ENCODE measurements at regions not wholly inside any gene's neighbourhood (a gene's known extent, or its start where the extent isn't known, plus 50 kb on each side); places are given as distances from the start of the nearest gene placed in this dataset.

GRCh38 chr6:56370561-56371211, 123.3 kb upstream of the COL21A1 start:
- Histone ChIP-seq H3K27me3 (ENCODE audit: insufficient read depth, low read length, poor library complexity) (no peaks in the 10 kb centered on the region), H3K79me2 (ENCODE audit: insufficient read depth, low read length) (no peaks in the 10 kb centered on the region), H3K4me1 (ENCODE audit: insufficient read depth, low read length) (no peaks in the 10 kb centered on the region), H4K20me1 (ENCODE audit: insufficient read depth, low read length) (no peaks in the 10 kb centered on the region), H3K9ac (ENCODE audit: low read depth, low read length) (no peak overlapping the region), H3K36me3 (ENCODE audit: insufficient read depth, low read length) (no peaks in the 10 kb centered on the region), H3K4me2 (ENCODE audit: insufficient read depth, low read length) (no peak overlapping the region), H3K4me3 (ENCODE audit: low read depth in 1 of 2, low read length in 2 of 2) (no peak overlapping the region), H3K27ac (ENCODE audit: low read length) (no peak overlapping the region), H3K9me3 (ENCODE audit: insufficient read depth, low read length, severe bottlenecking) (no peaks in the 10 kb centered on the region), H2AFZ (ENCODE audit: low read depth, low read length) (no peak overlapping the region)
- TF ChIP-seq EZH2 (IDR thresholded peaks at IDR 0.05; ENCODE audit: borderline replicate concordance, low read depth, low read length, severe bottlenecking) (no peak), CTCF (IDR thresholded peaks at IDR 0.05; ENCODE audit: borderline replicate concordance, extremely low read depth, low read length, poor library complexity, severe bottlenecking) (no peak)
- DNase-seq (no peak), ATAC-seq (ENCODE audit: insufficient read depth, low read depth) (no peak)

- Histone ChIP-seq H4K20me1 (ENCODE audit: insufficient read depth, low read length) (no peaks in the 10 kb centered on the region), H3K4me1 (ENCODE audit: insufficient read depth, low read length) (no peaks in the 10 kb centered on the region), H3K27me3 (ENCODE audit: insufficient read depth, low read length, poor library complexity) (no peaks in the 10 kb centered on the region), H3K9ac (ENCODE audit: low read depth, low read length) (no peak overlapping the region), H3K4me2 (ENCODE audit: insufficient read depth, low read length) (no peak overlapping the region), H3K36me3 (ENCODE audit: insufficient read depth, low read length) (no peaks in the 10 kb centered on the region), H3K79me2 (ENCODE audit: insufficient read depth, low read length) (no peaks in the 10 kb centered on the region), H3K4me3 (ENCODE audit: low read depth in 1 of 2, low read length in 2 of 2) (no peak overlapping the region), H3K9me3 (ENCODE audit: insufficient read depth, low read length, severe bottlenecking) (no peaks in the 10 kb centered on the region), H3K27ac (ENCODE audit: low read length) (no peak overlapping the region), H2AFZ (ENCODE audit: low read depth, low read length) (no peak overlapping the region)
- TF ChIP-seq CTCF (IDR thresholded peaks at IDR 0.05; ENCODE audit: borderline replicate concordance, extremely low read depth, low read length, poor library complexity, severe bottlenecking), result no peak
- TF ChIP-seq EZH2 (IDR thresholded peaks at IDR 0.05; ENCODE audit: borderline replicate concordance, low read depth, low read length, severe bottlenecking), result no peak
- ATAC-seq (ENCODE audit: insufficient read depth, low read depth), result no peak
- no peak for DNase-seq
These were observed 122.8 kb upstream of the COL21A1 start for GRCh38 chr6:56370127-56370540.

GRCh38 chr6:56368491-56368890, 121.1 kb upstream of the COL21A1 start:
- Histone ChIP-seq H3K9ac (ENCODE audit: low read depth, low read length) (no peak overlapping the region), H2AFZ (ENCODE audit: low read depth, low read length) (no peak overlapping the region), H3K27ac (ENCODE audit: low read length) (no peak overlapping the region), H3K9me3 (ENCODE audit: insufficient read depth, low read length, severe bottlenecking) (no peaks in the 10 kb centered on the region), H4K20me1 (ENCODE audit: insufficient read depth, low read length) (no peaks in the 10 kb centered on the region), H3K4me2 (ENCODE audit: insufficient read depth, low read length) (no peak overlapping the region), H3K4me3 (ENCODE audit: low read depth in 1 of 2, low read length in 2 of 2) (no peak overlapping the region), H3K4me1 (ENCODE audit: insufficient read depth, low read length) (no peaks in the 10 kb centered on the region), H3K27me3 (ENCODE audit: insufficient read depth, low read length, poor library complexity) (no peaks in the 10 kb centered on the region), H3K36me3 (ENCODE audit: insufficient read depth, low read length) (no peaks in the 10 kb centered on the region), H3K79me2 (ENCODE audit: insufficient read depth, low read length) (no peaks in the 10 kb centered on the region)
- no peak for ATAC-seq (ENCODE audit: insufficient read depth, low read depth)
- TF ChIP-seq CTCF (IDR thresholded peaks at IDR 0.05; ENCODE audit: borderline replicate concordance, extremely low read depth, low read length, poor library complexity, severe bottlenecking) (no peak), EZH2 (IDR thresholded peaks at IDR 0.05; ENCODE audit: borderline replicate concordance, low read depth, low read length, severe bottlenecking) (no peak)
- DNase-seq, result no peak
